ENCODE measurements at regions not wholly inside any gene's neighbourhood (a gene's known extent, or its start where the extent isn't known, plus 50 kb on each side); places are given as distances from the start of the nearest gene placed in this dataset.

DNA sequence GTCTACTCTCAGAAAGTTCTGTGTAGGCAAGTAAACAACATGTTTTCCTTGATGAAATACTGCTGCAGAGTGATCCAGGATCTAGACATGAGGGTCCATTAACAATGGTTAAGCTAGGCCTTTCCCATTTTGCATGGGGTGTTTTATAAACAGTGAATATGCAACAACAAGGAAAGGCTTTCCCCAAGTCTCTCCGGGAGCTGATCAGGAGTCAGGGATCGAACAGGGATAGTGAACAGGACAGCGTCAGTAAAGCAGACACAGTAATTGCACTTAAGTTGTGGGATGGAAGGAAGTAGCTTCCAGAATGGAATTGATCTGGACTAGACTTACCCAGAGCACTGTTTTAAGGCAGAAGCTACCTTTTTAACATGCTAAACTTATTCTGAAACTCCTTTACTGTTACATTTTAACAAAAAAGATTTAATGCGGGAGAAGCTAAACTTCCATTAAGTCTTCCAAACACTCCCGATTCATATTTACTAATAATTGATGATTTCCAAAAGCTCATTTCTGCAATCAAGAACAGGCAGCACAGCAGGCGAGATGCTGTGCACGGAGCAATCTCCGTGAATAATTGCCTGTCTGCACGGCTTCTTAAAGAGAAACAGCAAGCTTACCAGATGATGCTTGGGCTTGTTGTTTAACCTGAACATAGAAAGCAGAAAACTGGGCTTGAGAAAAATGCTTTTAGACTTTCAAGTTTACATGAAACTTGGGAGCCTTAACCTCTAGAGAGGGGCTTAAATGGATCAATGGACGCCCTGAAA is 50.3 kb upstream of the DOCK1 start:
- TF ChIP-seq, protein P1, sequence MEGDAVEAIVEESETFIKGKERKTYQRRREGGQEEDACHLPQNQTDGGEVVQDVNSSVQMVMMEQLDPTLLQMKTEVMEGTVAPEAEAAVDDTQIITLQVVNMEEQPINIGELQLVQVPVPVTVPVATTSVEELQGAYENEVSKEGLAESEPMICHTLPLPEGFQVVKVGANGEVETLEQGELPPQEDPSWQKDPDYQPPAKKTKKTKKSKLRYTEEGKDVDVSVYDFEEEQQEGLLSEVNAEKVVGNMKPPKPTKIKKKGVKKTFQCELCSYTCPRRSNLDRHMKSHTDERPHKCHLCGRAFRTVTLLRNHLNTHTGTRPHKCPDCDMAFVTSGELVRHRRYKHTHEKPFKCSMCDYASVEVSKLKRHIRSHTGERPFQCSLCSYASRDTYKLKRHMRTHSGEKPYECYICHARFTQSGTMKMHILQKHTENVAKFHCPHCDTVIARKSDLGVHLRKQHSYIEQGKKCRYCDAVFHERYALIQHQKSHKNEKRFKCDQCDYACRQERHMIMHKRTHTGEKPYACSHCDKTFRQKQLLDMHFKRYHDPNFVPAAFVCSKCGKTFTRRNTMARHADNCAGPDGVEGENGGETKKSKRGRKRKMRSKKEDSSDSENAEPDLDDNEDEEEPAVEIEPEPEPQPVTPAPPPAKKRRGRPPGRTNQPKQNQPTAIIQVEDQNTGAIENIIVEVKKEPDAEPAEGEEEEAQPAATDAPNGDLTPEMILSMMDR (IDR thresholded peaks at IDR 0.05): no peak
- TF ChIP-seq POLR2A (IDR thresholded peaks at IDR 0.05): no peak
- TF ChIP-seq EP300 (IDR thresholded peaks at IDR 0.05): no peak
- no peak for TF ChIP-seq POLR2AphosphoS5 (IDR thresholded peaks at IDR 0.05)
